ENCODE measurements at regions not wholly inside any gene's neighbourhood (a gene's known extent, or its start where the extent isn't known, plus 50 kb on each side); places are given as distances from the start of the nearest gene placed in this dataset.

DNA sequence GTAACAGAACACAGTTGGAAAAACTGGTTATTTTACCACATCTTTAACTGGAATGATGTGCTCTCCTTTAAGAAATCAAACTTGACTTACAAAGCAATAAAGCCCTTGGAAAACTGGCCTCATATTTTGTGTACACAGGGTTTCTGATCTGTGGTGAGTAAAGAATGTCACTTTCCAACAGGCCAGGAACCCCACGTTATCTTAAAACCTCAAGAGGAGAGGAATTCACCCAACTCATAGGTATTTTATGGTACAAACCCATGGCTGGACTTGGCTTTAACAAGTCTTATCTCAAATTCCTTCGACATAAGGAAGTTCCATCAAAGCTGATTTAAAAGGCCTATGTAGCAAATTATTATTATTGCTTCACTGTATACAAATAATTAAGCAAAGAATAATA, 1735.1 kb downstream of the PCDH7 start:
- TF ChIP-seq, protein P1, sequence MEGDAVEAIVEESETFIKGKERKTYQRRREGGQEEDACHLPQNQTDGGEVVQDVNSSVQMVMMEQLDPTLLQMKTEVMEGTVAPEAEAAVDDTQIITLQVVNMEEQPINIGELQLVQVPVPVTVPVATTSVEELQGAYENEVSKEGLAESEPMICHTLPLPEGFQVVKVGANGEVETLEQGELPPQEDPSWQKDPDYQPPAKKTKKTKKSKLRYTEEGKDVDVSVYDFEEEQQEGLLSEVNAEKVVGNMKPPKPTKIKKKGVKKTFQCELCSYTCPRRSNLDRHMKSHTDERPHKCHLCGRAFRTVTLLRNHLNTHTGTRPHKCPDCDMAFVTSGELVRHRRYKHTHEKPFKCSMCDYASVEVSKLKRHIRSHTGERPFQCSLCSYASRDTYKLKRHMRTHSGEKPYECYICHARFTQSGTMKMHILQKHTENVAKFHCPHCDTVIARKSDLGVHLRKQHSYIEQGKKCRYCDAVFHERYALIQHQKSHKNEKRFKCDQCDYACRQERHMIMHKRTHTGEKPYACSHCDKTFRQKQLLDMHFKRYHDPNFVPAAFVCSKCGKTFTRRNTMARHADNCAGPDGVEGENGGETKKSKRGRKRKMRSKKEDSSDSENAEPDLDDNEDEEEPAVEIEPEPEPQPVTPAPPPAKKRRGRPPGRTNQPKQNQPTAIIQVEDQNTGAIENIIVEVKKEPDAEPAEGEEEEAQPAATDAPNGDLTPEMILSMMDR (IDR thresholded peaks at IDR 0.05): no peak
- TF ChIP-seq CHD2 (IDR thresholded peaks at IDR 0.05; ENCODE audit: low read length, partially characterized antibody): no peak
- TF ChIP-seq, protein P2, sequence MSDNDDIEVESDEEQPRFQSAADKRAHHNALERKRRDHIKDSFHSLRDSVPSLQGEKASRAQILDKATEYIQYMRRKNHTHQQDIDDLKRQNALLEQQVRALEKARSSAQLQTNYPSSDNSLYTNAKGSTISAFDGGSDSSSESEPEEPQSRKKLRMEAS (IDR thresholded peaks at IDR 0.05): no peak
- TF ChIP-seq SMC3 (IDR thresholded peaks at IDR 0.05): no peak
- no peak for TF ChIP-seq NR3C1 (IDR thresholded peaks at IDR 0.05)
- TF ChIP-seq POLR2A (IDR thresholded peaks at IDR 0.05; ENCODE audit: low read length): no peak
- TF ChIP-seq, protein P3, sequence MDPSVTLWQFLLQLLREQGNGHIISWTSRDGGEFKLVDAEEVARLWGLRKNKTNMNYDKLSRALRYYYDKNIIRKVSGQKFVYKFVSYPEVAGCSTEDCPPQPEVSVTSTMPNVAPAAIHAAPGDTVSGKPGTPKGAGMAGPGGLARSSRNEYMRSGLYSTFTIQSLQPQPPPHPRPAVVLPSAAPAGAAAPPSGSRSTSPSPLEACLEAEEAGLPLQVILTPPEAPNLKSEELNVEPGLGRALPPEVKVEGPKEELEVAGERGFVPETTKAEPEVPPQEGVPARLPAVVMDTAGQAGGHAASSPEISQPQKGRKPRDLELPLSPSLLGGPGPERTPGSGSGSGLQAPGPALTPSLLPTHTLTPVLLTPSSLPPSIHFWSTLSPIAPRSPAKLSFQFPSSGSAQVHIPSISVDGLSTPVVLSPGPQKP (IDR thresholded peaks at IDR 0.05; ENCODE audit: low read depth, low read length): no peak
- no peak for TF ChIP-seq ZFP36 (IDR thresholded peaks at IDR 0.05; ENCODE audit: borderline replicate concordance, partially characterized antibody)
- no peak for TF ChIP-seq CBX8 (IDR thresholded peaks at IDR 0.05)
- TF ChIP-seq, protein P4, sequence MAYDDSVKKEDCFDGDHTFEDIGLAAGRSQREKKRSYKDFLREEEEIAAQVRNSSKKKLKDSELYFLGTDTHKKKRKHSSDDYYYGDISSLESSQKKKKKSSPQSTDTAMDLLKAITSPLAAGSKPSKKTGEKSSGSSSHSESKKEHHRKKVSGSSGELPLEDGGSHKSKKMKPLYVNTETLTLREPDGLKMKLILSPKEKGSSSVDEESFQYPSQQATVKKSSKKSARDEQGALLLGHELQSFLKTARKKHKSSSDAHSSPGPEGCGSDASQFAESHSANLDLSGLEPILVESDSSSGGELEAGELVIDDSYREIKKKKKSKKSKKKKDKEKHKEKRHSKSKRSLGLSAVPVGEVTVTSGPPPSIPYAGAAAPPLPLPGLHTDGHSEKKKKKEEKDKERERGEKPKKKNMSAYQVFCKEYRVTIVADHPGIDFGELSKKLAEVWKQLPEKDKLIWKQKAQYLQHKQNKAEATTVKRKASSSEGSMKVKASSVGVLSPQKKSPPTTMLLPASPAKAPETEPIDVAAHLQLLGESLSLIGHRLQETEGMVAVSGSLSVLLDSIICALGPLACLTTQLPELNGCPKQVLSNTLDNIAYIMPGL (CRISPR knock-in tag; IDR thresholded peaks at IDR 0.05; ENCODE audit: borderline replicate concordance): no peak
